Hematopoietic multipotent progenitor cell (in vitro differentiated cells): ENCODE measurements at regions not wholly inside any gene's neighbourhood (a gene's known extent, or its start where the extent isn't known, plus 50 kb on each side); places are given as distances from the start of the nearest gene placed in this dataset.
"Not testable (repeated sequence)": the region's sequence is repeated elsewhere in the genome, so short reads cannot be mapped to it uniquely, and the experiment has no call there.

Experiments
- DNase-seq, 3 donors: peaks; one replicate each; pipeline ENCODE4 v3.0.0-alpha.2; 2011 to 2015; ENCODE audit warnings: low read depth in 2 of 3, low spot score in 2 of 3

DNA sequence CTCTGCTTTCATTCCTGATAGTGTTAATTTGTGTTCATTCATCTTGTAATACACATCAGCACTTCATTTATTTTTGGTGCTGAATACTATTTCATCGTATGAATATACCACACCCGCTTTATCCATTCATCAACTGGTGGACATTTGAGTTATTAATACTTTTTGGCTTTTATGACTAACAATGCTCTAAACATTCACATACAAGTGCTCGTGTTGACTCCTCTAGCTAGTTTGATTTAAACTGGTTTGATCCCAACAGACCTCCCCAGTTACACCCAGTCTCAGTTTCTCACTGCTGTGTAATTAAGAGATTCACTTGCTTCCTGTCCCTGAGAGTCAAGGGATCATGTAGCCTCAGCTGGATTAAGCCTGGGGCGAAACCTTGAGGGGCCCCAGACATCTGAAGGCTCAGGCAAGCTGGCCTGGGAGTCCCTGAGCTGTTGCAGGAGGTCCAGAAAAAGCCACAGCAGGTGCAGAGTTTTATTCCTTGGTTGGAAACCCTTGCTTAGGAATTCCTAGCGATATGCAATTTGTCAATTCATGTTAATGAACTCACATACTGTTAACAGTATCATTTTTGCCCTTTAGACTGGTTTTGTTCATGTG is 52.8 kb upstream of the CLDN24 start:
- DNase-seq = no peak

DNA sequence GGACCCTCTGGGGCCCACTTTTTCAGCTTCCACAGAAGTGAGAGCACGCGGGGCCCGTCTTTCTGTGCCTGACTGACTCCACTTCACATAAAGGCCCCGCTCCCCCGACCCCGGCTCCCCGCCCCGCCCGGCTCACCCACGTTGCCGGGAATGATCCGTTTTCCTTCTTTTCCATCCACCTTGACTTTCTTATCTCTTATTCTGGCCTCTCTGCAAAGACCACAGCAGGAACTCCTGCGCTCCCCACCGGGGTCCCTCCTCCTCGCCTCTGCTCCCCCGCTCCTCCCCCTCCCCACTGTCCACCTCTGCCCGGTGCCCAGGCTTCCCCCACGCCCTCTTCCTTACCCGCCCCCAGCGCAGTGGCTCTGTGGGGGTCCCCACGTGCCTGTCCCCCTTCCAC is 54.2 kb upstream of the CLDN24 start:
- no peak for DNase-seq

DNA sequence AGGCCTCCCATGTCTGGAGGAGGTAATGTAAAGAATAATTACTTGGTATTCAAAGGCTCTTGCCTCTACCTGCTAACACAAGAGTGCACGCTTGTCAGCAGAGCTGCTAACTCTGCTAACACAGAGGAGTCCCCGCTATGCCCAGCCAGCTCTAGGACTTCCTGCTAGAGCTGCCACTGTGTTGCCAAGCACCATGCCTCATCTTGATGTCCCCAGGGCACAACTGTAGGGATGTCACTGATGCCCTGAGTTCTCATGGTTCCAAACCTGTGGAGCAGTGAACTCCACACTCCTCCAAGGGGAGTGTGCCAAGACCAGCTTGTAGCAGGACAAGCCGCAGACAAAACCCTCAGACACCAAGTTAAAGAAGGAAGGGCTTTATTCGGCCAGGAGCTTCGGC is 55.3 kb upstream of the CLDN24 start:
- DNase-seq = no peak

DNA sequence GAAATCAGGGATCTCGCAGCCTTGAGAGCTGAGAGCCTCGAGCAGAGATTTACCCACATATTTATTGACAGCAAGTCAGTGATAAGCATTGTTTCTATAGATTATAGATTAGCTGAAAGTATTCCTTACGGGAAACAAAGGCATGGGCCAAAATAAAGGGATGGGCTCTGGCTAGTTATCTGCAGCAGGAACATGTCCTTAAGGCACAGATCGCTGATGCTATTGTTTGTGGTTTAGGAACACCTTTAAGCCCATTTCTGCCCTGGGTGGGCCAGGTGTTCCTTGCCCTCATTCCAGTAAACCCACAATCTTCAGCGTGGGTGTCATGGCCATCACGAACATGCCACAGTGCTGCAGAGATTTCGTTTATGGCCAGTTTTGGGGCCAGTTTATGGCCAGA is 56.1 kb upstream of the CLDN24 start:
- not testable (repeated sequence) for DNase-seq

DNA sequence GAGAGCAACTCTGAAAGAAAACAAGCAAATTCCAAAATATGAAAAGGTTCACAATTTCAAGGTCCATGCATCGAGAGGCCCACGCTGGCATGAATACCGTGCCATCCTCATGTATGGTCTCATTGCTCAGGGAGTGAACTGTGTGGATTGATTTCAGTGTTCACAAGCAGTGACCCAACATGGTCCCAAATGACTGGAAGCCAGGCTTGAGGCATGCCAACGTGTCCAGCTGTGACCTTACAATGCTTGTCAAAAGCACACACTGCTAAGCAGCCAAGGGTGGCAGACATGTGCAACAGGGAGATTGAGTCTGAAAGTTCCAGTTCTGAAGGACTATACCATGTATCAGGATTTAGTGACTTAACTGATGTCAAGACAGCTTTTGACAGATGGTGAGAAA is 58.7 kb upstream of the CLDN24 start:
- no peak for DNase-seq

DNA sequence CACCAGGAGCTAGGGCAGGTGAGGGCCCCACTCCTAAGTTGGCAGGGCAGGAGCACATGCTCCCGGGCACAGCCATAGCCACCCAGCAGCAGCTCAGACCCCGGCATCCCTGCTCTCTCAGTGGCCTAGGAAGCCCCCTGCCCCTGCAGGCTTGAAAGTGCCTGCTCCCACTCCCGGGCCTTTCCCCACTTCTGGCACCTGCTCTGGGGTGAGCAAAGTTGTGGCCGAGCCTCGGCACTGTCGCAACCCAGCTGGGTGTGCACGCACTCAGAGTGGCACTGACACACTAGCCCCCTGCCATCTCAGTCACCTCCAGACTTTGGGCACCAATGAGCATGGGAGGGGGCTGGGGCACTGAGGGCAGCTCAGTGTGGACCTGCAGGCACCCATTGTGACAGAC is 60.8 kb upstream of the CDKN2AIP start:
- DNase-seq = no peak

DNA sequence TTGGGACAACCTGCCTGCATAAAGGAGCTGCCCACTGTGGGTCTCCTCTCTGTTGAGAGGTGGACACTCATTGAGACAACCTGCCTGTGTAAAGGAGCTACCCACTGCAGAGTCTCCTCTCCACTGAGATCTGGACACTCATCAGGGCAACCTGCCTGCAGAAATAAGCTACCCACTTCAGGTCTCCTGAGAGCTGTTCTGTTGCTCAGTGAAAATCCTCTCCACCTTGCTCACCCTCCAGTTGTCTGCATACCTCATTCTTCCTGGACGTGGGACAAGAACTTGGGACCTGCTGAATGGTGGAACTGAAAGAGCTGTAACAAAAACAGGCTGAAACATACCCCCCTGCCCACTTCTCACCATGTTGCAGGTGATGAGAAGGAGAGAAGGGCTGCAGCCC is 59.9 kb upstream of the CDKN2AIP start:
- DNase-seq = no peak

DNA sequence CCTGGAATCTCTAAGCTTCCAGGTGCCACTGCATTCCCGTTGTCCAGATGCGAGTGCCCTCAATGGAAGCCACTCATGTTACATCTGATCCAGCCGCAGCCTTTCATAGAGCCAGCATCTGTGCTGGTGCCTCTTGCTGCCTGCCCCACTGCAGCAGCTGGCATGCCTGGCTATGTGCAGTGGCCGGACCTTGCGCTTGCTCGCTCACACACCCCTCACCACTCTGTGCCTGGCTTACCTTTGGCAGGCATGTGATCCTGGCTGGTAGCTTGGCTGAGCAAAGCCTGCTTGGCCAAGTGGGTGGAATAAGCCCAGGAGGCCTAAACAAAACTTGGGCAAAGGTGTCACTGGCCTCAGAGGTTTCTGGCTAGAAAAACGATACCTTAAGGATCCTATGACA is 59.5 kb upstream of the CDKN2AIP start:
- DNase-seq = no peak

DNA sequence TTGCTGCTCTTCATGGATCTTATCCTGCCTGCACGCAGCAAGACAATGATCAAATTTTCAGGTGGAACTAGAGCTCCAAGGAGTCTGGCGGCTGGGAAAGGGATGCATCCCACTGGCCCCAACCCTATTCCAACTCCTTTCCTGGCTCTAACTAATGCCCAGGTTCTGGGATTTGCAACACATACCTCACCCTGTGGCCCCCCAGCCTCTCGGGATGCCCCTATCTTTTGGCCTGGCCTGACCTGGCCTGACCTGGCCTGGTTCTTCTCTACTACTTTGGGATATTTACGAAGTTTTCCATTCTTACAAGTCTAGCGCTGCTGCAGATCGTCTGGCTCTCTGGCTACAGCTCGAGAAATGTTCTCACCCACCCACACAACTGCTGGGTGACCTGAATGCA is 56.4 kb upstream of the CDKN2AIP start:
- no peak for DNase-seq

DNA sequence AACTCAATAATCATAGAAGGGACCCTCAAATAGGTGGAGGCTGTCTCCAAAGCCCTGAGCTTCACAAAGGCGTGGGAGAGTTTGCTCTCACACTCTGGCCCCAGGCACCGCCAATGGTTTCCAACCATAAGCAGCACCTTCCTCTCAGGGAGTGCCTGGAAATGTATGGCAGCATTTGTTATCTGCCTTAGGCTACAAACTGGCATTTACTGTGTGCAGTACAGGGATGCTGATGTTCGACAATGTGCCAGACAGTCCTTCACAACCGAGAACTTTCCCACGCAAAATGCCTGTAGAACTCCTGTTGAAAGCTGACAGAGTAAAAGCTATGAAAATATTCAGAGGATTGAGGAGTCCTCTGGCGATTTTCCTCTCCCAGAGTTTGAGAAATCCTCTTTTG is 55.7 kb upstream of the CDKN2AIP start:
- DNase-seq = no peak

DNA sequence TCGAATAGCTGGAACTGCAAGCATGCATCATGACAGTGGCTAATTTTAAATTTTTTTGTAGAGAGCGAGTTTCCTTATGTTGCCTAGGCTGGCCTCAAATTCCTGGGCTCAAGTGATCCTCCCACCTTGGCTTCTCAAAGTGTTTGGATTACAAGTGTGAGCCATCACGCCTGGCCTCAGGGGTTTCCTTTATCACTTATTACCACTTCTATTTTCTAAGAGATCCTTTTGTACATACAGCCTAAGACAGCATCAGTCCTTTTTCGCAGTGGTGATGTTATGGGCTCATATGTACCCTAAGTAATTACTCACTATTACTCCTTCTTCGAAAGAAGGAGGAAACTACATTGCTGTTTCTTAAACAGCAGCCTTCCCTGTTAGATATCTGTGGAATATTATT is 54.1 kb upstream of the CDKN2AIP start:
- DNase-seq = no peak

DNA sequence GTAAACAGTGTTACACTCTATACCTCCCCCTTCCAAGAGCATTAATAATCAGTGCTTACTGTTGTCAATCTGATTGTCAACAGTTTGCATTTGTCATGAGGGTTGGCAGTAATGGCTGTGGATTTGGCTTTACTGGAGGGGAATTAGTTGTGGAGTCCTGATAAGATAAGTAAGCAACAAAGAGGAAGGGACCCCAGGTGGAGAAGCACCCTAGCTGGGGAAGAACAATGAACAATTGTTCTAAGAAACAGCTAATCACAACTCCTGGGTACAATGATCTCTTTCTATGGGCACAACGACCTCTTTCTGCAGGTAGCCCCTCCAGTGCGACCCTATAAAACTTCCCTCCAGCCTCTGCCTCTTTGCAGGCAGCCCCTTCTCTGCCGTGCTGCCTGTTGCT is 53.2 kb upstream of the CDKN2AIP start:
- DNase-seq = no peak

DNA sequence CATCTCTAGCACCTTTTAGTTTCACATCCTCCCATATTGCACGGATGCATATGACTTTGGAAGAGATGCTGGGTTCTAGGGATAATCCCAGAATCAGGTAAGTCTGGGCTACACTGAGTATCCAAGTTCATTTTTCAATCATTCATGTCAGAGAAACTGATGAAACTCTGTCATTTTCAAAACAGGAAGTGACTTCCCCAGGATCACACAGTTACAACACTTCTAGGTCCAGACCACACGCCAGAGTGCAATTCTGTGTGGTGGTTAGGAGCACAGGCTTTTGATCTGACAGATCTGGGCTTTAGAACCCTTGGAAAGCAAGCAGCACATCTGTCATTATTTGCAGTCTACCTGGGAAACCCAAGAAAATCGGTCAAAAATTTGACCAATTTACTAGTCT is 52.1 kb upstream of the CDKN2AIP start:
- DNase-seq = peak in 1 of 3 donors; percentile 29

DNA sequence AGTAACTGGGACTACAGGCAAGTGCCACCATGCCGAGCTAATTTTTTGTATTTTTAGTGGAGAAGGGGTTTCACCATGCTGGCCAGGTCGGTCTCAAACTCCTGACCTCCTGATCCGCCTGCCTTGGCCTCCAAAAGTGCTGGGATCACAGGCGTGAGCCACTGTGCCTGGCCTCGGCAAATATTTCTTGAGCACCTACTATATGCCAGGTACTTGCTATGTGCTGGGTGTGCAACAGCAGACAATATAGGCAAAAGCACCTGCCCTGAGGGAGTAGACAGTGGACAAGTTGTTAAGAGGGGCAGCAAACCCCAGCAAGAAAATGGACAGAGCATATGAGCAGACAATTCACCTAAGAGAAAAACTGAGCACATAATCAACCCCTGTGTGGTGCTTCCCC is 51.0 kb upstream of the CDKN2AIP start:
- DNase-seq = no peak

DNA sequence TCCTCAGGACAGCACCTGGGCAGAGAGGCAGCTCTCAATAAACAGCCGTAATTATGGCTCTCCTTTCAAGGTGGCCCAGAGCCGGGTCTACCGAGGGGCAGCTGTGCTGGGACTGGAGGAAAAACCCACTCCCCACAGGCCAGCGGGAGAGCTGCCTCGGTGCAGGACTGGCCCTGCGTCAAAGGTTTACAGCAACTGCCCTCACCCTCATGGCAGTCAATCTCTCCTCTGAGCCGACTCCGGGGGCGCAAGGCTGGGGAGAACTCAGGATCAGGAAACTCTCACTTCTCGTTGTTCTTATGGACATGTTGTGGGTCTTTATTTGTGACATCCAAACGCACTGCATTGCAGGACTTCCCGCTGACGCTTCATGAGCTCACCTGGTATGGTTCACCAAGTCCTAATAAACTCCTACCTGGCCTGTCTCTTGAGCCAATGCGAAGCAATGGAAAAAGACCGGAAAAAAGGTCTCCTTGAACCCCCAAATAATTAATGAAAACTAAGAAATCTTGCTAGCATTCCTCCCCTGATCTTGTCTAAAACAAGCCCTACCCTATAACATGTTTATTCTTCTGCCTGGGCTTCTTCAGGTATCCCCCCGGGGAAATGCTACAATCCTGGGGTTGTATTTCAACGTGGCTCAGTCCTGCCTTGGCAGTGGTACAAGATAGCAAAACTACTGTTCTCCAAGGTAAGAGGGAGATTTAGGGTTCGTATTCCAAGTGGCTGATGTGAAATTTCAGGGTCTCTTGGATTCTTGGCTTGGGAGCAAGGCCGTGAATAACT is 50.1 kb upstream of the CDKN2AIP start:
- no peak for DNase-seq
